Activated naive CD4-positive, alpha-beta T cell treated with anti-CD3 and anti-CD28 coated beads, Interleukin-2, amount 10 ng/mL, durations not matched to agents 7 days and 5 days (primary cell): ENCODE measurements at regions not wholly inside any gene's neighbourhood (a gene's known extent, or its start where the extent isn't known, plus 50 kb on each side); places are given as distances from the start of the nearest gene placed in this dataset.
"Not testable (repeated sequence)": the region's sequence is repeated elsewhere in the genome, so short reads cannot be mapped to it uniquely, and the experiment has no call there.

Source experiments
- CTCF ChIA-PET: fragments of 350-600 bp; sonication (Branson Sonifier 250); formaldehyde crosslinking; loops from one replicate; lab custom pipeline; 2021; ENCODE audit warnings: antibody characterized with exemption; lab: Charles Lee
- DNase-seq: peaks from one replicate; pipeline ENCODE4 v3.0.0-alpha.2; 2020
- H3K27ac Mint-ChIP-seq: one replicate; pipeline ENCODE4 v1.8.0; 2021; ENCODE audit warnings: mild to moderate bottlenecking, moderate library complexity, mixed read lengths
- H3K27me3 Mint-ChIP-seq: one replicate; pipeline ENCODE4 v1.8.0; 2021; ENCODE audit warnings: mild to moderate bottlenecking, mixed read lengths
- H3K36me3 Mint-ChIP-seq: one replicate; pipeline ENCODE4 v1.8.0; 2021; ENCODE audit warnings: mixed read lengths
- H3K4me1 Mint-ChIP-seq: one replicate; pipeline ENCODE4 v1.8.0; 2021; ENCODE audit warnings: mixed read lengths
- H3K4me3 Mint-ChIP-seq: one replicate; pipeline ENCODE4 v1.8.0; 2021; ENCODE audit warnings: mild to moderate bottlenecking, moderate library complexity, mixed read lengths
- H3K9me3 Mint-ChIP-seq: one replicate; pipeline ENCODE4 v1.8.0; 2021; ENCODE audit warnings: mixed read lengths

- DNase-seq, result no peak
- H3K9me3 Mint-ChIP-seq, result peaks cover 14% of the 10 kb centered on the region
- no peaks in the 10 kb centered on the region for H3K4me1 Mint-ChIP-seq
- CTCF ChIA-PET, result no interaction called here
- no peaks in the 10 kb centered on the region for H3K27me3 Mint-ChIP-seq
- H3K4me3 Mint-ChIP-seq, result no peak overlapping the region
- no peaks in the 10 kb centered on the region for H3K36me3 Mint-ChIP-seq
- no peak overlapping the region for H3K27ac Mint-ChIP-seq
Measured at GRCh38 chr6:68127074-68127473, 508.0 kb upstream of the ADGRB3 start.

GRCh38 chr6:68126089-68126749, 508.9 kb upstream of the ADGRB3 start:
- Mint-ChIP-seq H3K9me3 (peaks cover 13% of the 10 kb centered on the region), H3K4me3 (no peak overlapping the region), H3K4me1 (no peaks in the 10 kb centered on the region), H3K27ac (no peak overlapping the region), H3K27me3 (no peaks in the 10 kb centered on the region), H3K36me3 (no peaks in the 10 kb centered on the region)
- DNase-seq, result no peak
- CTCF ChIA-PET, result interaction anchor here (0.6 kb wide), 1 partner anchor 27 kb away, joined by 4 read pairs; no protein-coding TSS in a partner anchor

- H3K36me3 Mint-ChIP-seq, H3K27me3 Mint-ChIP-seq, CTCF ChIA-PET, H3K27ac Mint-ChIP-seq, H3K4me3 Mint-ChIP-seq, DNase-seq, H3K4me1 Mint-ChIP-seq: not testable (repeated sequence)
- peaks cover 13% of the 10 kb centered on the region for H3K9me3 Mint-ChIP-seq
Measured at GRCh38 chr6:68122975-68123374, 512.1 kb upstream of the ADGRB3 start.

GRCh38 chr6:68122032-68122431, 513.0 kb upstream of the ADGRB3 start:
- Mint-ChIP-seq H3K4me1 (no peaks in the 10 kb centered on the region), H3K9me3 (peaks cover 11% of the 10 kb centered on the region), H3K27me3 (no peaks in the 10 kb centered on the region), H3K4me3 (no peak overlapping the region), H3K36me3 (no peaks in the 10 kb centered on the region), H3K27ac (no peak overlapping the region)
- no peak for DNase-seq
- CTCF ChIA-PET, result no interaction called here

GRCh38 chr6:68120954-68121353, 514.1 kb upstream of the ADGRB3 start:
- H3K9me3 Mint-ChIP-seq, result peaks cover 13% of the 10 kb centered on the region
- H3K27ac Mint-ChIP-seq, DNase-seq, H3K27me3 Mint-ChIP-seq, H3K36me3 Mint-ChIP-seq, H3K4me3 Mint-ChIP-seq, CTCF ChIA-PET, H3K4me1 Mint-ChIP-seq: not testable (repeated sequence)

GRCh38 chr6:68114463-68115047, 520.5 kb upstream of the ADGRB3 start:
- no peak for DNase-seq
- CTCF ChIA-PET, result no interaction called here
- H3K27ac Mint-ChIP-seq, result no peak overlapping the region
- no peaks in the 10 kb centered on the region for H3K27me3 Mint-ChIP-seq
- no peaks in the 10 kb centered on the region for H3K36me3 Mint-ChIP-seq
- peaks cover 3% of the 10 kb centered on the region for H3K9me3 Mint-ChIP-seq
- H3K4me1 Mint-ChIP-seq, result no peaks in the 10 kb centered on the region
- no peak overlapping the region for H3K4me3 Mint-ChIP-seq

- no peak overlapping the region for H3K27ac Mint-ChIP-seq
- no peaks in the 10 kb centered on the region for H3K4me1 Mint-ChIP-seq
- no peak for DNase-seq
- H3K27me3 Mint-ChIP-seq, result no peaks in the 10 kb centered on the region
- CTCF ChIA-PET, result no interaction called here
- H3K36me3 Mint-ChIP-seq, result no peaks in the 10 kb centered on the region
- H3K4me3 Mint-ChIP-seq, result no peak overlapping the region
- peaks cover 4% of the 10 kb centered on the region for H3K9me3 Mint-ChIP-seq
Measured at GRCh38 chr6:68108233-68108835, 526.7 kb upstream of the ADGRB3 start.

- Mint-ChIP-seq H3K4me1 (no peaks in the 10 kb centered on the region), H3K4me3 (no peak overlapping the region), H3K27me3 (no peaks in the 10 kb centered on the region), H3K36me3 (no peaks in the 10 kb centered on the region), H3K9me3 (no peaks in the 10 kb centered on the region), H3K27ac (no peak overlapping the region)
- CTCF ChIA-PET, result no interaction called here
- DNase-seq, result no peak
Measured at GRCh38 chr6:68094070-68094469, 541.0 kb upstream of the ADGRB3 start.

GRCh38 chr6:68087399-68088133, 547.5 kb upstream of the ADGRB3 start:
- Mint-ChIP-seq H3K4me3 (no peak overlapping the region), H3K27ac (no peak overlapping the region), H3K9me3 (no peaks in the 10 kb centered on the region), H3K27me3 (no peaks in the 10 kb centered on the region), H3K4me1 (no peaks in the 10 kb centered on the region), H3K36me3 (no peaks in the 10 kb centered on the region)
- CTCF ChIA-PET, result interaction anchor here (1.2 kb wide), 1 partner anchor 29 kb away, joined by 3 read pairs; no protein-coding TSS in a partner anchor
- DNase-seq, result no peak

GRCh38 chr6:68086199-68086598, 548.9 kb upstream of the ADGRB3 start:
- H3K27me3 Mint-ChIP-seq, result no peaks in the 10 kb centered on the region
- H3K27ac Mint-ChIP-seq, result no peak overlapping the region
- H3K36me3 Mint-ChIP-seq, result no peaks in the 10 kb centered on the region
- CTCF ChIA-PET, result no interaction called here
- no peaks in the 10 kb centered on the region for H3K9me3 Mint-ChIP-seq
- no peaks in the 10 kb centered on the region for H3K4me1 Mint-ChIP-seq
- DNase-seq, result no peak
- H3K4me3 Mint-ChIP-seq, result no peak overlapping the region

- CTCF ChIA-PET, H3K27me3 Mint-ChIP-seq, H3K36me3 Mint-ChIP-seq, H3K4me1 Mint-ChIP-seq, DNase-seq, H3K27ac Mint-ChIP-seq, H3K4me3 Mint-ChIP-seq, H3K9me3 Mint-ChIP-seq: not testable (repeated sequence)
Measured at GRCh38 chr6:68085599-68085998, 549.5 kb upstream of the ADGRB3 start.

GRCh38 chr6:68082086-68082485, 553.0 kb upstream of the ADGRB3 start:
- Mint-ChIP-seq H3K27me3 (no peaks in the 10 kb centered on the region), H3K4me3 (no peak overlapping the region), H3K9me3 (no peaks in the 10 kb centered on the region), H3K36me3 (no peaks in the 10 kb centered on the region), H3K4me1 (no peaks in the 10 kb centered on the region), H3K27ac (no peak overlapping the region)
- no peak for DNase-seq
- CTCF ChIA-PET, result no interaction called here

- Mint-ChIP-seq H3K4me1 (no peaks in the 10 kb centered on the region), H3K27me3 (no peaks in the 10 kb centered on the region), H3K27ac (no peak overlapping the region), H3K9me3 (no peaks in the 10 kb centered on the region), H3K4me3 (no peak overlapping the region), H3K36me3 (no peaks in the 10 kb centered on the region)
- DNase-seq, result no peak
- CTCF ChIA-PET, result no interaction called here
Measured at GRCh38 chr6:68080074-68080473, 555.0 kb upstream of the ADGRB3 start.

- Mint-ChIP-seq H3K27me3 (no peaks in the 10 kb centered on the region), H3K4me1 (no peaks in the 10 kb centered on the region), H3K4me3 (no peak overlapping the region), H3K9me3 (no peaks in the 10 kb centered on the region), H3K27ac (no peak overlapping the region), H3K36me3 (no peaks in the 10 kb centered on the region)
- DNase-seq, result no peak
- CTCF ChIA-PET, result no interaction called here
Measured at GRCh38 chr6:68077661-68078060, 557.4 kb upstream of the ADGRB3 start.
